ENCODE measurements at regions not wholly inside any gene's neighbourhood (a gene's known extent, or its start where the extent isn't known, plus 50 kb on each side); places are given as distances from the start of the nearest gene placed in this dataset.

DNA sequence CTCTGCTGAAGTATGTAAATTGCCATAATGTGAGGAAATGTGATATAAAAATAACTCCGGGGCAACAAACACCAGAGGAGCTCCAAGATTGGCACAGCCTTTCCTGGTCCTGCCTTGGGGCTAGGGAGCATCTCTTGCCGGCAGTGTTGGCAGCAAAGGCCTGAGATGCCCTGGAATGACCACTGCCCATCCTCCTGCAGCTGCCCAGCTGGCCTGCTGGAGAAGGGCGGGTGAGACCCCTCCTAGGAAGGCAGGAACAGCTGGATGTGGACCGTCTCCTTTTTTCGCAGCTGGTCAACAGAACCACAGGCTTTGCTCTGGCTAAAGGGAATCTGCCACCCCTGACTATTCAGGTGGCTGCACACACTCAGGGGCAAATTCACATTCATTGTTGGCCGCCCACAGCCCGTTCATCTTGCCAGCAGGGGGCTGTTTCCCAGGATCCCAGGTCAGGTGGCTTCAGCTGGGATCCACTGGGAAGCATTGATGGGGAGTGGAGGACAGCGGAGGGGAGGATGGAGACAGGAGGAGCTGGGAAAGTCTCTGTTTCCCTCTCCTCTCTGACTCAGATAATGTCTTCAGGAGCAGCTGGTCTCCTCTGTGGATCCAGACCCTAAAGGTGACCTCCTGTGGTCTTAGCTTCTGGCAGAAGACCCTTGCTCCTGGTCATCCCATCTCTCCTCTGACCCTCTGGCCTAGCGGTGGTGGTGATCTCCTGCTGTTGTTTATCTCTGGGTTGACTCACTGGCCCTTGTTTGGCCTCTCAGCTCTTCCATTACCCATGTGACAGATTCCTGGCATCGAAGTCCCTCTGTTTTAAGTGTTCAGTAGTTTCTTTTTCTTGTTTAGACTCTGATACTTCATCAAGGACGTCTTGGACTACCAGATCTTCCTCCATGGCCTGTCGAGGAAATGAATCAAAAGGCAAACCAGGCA, 336.7 kb downstream of the DHX35 start:
- no peak for DNase-seq (ENCODE audit: low read depth)

DNA sequence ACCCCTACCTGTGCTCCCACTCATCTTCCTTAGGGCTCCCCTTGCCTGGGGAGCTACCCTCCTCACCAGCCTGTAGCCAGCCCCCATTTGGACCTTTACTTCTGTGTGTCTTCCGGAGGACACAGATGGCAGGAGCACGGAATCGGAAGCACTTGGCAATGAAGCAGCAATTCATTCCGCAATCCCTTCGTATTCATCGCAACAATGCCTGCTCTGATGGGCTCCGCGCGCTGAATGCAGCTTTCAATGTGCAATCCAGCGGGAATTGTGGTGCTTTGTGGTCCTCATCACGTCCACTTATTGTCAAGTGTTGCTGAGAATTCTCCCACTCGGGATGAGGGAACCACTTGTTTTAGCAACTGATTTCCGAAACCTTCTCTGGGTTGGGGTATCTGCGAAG, 336.0 kb downstream of the DHX35 start:
- DNase-seq (ENCODE audit: low read depth): no peak

DNA sequence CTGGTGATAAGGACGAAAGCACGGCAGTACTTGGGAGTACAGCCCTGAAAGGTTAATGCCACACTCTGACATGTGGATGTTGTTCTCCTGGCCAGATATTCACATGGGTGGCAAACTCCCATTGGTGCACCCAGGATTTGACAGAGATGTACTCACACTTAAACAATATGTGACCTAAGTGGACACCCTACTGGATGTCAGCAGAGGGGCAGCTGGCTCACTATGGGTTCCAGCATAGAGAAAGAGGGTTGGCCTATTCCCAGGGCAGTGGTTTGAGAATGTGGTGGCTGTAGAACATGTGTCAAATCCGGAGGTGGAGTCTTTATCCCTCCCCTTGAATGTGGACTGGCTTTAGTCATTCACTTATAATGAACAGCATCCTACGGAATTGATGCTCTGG, 333.2 kb downstream of the DHX35 start:
- DNase-seq (ENCODE audit: low read depth): no peak

DNA sequence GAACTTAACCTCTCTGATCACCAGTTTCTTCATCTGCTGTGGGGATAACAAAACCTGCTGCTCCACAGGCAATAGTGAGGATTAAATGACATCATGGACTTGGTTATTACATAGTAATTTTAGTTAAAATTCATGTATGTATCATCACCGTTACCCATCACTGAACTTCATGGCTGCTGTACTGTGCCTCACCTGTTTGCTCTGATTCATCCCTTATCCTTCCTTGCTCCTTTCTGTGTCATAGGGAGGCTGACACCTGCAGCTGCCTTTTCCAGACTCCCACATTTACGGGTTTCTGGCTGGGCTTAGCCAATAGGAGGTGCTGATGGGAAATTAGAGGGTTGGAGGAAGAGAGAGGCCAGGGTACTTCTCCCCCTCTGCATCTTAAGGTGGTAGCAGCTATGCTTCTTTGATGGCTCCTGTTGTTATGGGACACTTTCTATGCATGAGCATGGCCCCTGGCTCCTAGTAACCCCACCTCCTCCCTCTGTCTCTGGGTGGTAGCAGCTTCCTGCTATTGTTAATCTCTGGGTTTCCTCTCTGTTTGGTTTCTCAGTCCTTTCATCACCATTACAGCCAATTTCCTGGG, 332.1 kb downstream of the DHX35 start:
- DNase-seq (ENCODE audit: low read depth): no peak

DNA sequence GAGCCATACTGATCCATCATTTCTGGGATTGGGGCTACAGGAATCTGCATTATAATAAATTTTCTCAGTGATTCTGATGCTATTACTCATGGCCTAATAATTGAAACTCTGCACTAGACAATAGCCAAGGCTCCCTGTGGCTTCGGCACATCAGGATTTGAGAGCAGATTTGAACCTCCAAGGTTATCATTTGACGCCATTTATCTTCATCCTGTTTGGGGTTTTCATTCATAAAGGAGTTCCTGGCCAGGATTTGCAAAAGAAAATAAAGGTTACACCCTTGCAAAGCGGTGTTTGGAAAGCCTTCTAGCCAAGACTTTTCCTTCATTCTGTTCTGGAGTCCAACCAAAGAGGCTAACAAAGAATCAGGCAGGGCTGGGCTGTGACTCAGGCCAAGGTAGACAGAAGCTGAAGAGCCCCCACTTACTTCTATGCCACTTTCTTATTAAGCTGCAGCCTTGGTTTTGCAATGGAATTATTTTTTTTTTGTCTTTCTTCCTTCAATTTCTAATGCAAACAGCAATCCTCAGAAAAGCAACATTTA, 330.1 kb downstream of the DHX35 start:
- DNase-seq (ENCODE audit: low read depth): no peak

DNA sequence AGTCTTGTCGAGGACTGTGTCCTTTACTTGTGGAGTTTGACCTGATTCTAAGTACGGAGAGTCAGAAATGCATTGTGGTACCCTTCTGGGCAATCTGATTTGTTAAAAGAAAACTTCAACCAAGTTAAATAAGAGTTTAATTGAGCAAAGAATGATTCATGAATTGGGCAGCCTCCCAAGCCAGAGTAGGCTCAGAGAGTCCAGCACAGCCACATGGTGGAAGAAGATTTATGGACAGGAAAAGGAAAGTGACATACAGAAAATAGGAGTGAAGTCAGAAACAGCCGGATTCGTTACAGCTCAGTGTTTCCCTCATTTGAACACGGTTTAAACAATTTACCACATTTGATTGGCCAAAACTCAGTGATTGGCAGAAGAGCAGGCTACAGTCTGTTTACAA, 329.2 kb downstream of the DHX35 start:
- no peak for DNase-seq (ENCODE audit: low read depth)

DNA sequence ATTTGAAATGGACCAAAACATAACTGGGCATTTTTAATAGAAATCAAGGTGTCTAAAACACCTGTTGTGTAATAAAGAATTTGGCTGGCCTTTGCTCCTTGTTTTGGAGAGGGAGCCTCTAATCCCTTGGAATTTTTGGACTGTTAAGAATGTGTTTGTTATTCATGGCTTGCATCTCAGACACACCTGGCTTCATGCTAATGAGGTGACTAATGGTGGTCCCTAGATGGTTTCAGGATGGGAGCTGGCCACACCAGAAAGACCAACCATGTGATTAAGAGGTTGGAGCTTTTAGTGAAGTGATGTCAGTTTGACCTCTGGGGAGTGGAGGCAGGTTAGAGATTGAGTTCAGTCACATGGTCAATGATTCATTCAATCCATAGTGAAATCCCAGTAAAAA, 328.4 kb downstream of the DHX35 start:
- no peak for DNase-seq (ENCODE audit: low read depth)

DNA sequence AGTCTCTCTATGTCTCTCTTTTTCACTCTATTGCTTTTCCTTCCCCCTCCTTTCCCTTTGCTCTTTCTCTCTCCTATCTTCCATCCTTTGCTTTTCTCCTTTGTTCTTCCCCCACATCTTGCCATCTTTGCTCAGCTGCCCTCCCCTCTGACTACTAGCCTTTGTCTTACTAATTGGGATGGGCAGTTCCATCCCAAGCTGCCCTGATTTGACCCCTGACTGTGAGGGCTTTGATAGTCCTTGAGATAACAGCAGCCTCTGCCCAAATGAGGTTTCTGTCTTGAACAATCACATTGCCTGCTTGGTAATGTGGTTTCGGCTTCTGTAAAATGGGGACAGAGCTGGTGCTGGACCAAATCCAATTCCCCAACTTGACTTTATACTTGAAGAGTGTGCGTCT, 327.7 kb downstream of the DHX35 start:
- no peak for DNase-seq (ENCODE audit: low read depth)

DNA sequence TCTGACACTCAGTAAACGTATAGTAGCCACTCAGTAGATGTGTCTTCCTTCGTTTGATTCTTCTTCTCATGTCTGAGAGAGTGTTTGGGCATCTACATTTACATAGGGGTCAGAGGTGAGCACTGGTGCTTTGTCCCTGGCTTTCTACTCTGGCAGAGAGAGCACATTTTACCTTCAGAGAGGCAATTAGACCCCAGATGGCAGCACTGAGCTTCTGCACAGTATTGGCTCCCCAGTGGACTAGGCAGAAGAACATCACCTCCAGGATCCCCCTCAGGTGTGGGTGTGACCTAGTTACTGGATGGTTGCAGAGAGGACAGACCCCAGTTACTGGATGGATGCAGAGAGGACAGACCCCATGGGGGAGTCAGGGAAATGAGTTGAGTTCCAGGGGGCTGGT, 327.2 kb downstream of the DHX35 start:
- no peak for DNase-seq (ENCODE audit: low read depth)

DNA sequence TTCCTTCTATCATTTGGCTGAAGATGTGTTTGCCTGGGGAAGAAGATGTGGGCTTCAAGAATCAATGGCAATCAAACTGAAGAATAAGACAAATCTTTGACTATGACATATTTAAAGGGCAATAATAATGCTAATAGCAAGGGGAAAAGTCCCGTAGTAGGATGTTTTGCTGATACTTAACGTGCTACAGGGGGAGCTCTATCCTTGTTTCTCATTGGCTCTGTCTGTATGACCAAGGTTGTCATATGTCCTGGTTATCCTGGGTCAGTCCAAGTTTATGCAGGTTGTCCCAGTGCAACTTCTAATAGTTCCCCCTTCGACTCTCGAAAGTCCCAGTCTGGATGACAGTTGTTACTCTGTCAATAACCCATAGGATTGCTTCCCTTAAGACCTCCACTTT, 321.3 kb downstream of the DHX35 start:
- DNase-seq (ENCODE audit: low read depth): no peak

DNA sequence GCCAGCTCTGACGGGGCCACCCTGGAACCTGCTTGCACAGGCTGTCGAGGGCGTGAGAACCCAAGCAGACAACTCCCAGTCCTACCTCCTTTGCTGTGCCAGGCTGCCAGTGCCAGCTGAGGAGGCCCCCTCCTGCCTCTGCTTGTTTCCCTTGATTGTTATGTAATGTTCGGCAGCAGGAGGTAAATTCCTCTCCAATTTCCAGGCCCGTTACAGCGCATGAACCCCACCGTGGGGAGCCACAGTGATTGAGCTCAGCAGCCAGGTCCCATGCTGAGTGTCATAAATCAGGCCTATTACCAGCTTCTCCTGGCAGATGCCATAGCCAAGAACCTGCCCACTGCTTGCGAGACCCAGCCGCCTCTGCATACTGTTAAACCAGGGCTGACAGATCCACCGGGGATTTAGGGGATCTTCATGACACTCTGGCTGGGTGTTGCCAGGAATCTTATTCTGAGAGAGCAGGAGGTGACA, 320.5 kb downstream of the DHX35 start:
- no peak for DNase-seq (ENCODE audit: low read depth)

DNA sequence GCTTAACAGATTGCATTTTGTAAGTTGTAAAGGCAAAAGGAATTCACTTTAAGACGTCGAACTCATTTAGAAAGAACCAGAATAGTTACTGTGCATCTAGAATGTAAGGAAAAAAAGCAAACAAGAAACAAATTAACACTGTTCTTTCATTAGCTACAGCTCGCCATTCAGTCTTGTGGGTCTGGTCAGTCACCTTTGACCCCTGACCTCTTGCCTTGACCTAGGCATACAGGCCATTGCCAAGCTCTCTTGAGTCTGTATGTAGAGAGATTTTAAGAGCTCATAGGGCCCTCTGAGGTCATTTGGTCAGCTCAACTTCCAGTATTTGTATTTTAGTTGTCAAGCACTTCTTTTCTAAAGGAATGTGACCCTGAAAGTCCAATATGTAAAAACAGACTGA, 318.7 kb downstream of the DHX35 start:
- DNase-seq (ENCODE audit: low read depth): no peak

DNA sequence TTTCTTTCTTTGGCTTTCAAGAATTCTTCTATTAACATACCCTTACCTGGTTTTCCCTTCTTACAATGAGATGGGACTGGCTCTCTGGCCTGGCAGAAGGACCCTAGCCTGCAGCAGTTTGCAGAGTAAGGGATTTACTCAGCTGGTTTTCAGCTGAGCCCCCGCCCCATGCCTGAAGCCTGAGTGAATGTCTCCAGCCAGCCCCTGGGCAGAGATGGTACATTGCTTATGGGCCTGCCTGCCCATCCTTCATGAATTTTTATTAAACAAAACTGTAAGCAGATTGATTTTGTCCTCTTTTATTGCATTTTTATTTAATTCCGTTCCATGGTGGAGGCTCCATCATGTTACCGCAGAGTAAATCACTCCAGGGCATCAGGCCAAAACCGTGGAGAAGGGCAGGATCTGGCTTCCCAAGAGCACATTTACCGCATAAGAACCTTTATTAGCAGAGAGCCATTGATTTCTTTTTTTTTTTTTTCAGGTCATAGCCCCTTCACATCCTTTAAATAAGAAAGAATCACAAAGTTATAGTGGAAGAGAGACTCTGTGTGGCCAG, 316.2 kb downstream of the DHX35 start:
- no peak for DNase-seq (ENCODE audit: low read depth)

DNA sequence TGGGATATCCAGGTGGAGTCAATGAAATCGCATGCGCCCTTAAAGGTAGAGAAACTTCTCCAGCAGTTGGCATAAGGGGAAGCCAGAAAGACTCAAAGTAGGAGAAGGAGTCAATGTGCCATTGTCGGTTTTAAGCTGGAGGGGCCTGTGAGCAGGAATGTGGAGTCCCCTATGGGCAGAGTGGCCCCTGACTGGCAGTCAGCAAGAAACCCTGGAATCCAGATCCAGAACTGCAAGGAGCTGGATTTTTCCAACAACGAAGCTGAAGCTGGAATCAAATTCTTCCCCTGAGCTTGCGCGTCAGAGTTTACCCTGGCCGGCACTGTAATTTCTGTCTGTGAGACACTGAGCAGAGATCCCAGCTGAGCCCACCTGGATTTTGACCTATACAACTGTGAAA, 315.0 kb downstream of the DHX35 start:
- DNase-seq (ENCODE audit: low read depth): no peak

DNA sequence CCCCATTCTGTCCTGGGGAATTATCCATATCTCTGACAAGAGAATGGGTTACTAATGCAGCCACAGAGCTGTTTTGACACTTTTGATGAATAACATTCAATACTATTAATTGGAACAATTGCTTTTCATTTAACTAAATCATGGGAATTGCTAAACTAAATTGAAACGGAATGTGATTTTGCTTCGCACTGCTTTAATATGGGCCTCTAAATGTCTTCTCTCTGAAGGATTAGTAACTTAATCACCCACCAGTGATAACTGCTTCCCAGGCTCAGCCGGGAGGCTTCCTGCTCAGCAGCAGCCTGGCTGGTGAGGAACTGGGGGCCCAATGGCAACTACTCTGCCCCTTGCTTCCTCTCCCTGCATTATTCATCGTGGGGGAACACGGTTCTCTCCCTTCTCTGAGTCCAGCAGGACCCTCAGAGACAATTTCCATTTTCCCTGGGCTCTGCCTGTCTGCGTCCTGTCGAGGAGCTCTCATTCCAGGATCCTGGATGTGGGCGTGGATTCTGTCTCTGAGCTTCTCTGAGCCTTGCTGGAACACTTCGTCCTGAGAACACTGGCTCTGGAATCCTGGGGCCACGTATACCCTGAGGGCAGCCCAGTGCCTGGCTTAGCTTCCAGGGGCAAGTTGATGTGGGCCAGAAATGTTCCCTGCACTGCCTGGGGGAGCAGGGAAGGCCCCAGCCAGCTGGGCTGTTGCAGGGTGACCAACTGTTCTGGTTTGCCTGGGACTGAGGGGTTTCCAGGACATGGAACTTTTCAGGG, 308.9 kb downstream of the DHX35 start:
- DNase-seq (ENCODE audit: low read depth): no peak

DNA sequence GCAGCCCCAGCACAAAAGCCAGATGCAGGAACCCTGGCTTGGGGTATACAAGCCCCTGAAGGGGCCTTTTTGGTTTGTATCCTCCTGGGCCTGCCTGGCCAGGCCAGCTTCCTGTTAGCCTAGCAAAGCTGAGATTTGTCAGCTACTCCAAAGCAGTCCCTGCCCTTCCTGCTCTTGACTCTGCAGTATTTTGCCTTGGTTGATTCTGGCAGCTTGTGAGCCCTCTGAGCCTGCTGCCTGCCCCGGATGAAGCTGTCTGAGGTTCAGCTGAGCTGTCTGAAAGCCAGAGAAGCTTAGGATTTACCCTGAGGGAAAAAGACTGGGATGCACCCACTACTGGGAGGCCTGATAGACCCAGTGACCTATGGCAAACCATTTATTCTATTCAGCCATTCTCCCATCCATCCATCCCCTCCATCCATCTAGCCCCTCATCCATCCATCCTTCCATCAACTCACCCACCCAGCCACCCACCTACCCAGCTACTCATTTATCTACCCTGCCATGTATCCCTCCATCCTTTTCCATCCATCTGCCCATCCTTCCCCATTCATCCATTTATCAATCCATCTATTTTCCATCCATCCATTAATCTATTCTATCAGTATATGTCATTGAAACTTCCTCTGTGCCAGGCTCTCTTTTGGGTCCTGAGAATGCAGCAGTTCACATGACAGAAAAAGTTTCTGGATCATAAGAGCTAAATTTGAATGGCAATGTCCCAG, 307.5 kb downstream of the DHX35 start:
- no peak for DNase-seq (ENCODE audit: low read depth)

DNA sequence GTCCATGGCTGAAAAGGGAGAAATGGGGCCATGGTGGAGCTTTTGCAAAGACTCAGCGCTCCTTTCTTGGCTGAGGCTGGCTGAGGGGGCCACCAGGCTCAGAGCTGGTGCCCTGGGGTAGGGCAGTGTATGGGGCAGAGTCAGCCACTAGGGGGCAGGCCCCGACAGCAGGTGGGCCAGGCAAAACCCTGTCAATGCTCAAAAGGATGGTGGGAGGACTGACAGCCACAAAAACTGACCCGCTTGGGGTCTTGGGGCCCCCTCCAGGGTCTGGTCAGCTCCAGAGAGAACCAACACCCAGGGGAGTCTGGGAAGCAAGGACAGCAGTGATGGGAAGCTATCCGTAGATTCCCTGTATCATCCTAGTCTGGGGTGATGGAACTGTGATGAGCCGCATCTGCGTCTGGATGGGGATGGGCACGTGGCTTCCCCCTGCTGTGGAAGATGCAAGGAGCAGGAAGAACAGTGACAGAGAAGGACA, 306.9 kb downstream of the DHX35 start:
- peak; percentile 1 for DNase-seq (ENCODE audit: low read depth)

DNA sequence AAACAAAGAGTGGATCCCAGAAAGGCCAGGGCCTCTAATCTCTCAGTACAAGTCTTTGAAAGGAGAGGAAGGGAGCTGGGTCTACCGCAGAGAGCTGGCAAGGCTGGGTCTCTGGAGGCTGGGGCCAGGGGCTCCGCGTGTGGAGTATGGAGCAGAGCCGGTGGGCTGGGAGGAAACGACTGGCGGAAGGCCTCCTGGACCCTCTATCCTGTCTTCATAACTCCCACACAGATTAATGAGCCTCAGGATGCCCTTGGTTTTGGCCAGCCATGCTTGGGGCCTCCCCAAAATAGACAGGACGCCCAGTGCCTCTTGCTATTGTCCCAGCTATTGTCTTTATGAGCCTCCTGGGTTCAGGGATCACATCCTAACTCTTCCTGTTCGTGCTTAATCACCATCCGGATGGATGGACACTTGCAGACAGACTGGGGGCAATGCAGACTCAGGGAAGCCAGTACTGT, 306.4 kb downstream of the DHX35 start:
- no peak for DNase-seq (ENCODE audit: low read depth)

DNA sequence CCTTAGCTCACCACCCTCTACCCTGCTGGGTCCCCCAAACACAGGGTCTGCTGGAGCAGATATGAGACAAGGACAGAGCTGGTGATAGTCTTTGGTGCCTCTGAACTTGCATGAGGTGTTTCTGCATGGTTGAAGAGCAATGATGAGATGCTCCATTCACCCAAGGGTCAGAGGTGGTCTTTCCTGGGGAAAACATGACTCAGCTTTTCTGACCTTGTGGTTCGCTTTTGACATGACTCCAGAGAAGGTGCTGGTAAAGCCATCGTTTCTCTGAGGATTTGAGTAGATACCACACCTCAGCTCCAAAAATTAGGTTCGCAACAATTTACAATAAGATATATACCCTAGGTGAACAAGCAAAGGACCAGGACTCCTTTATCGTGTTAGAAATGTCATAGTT, 304.8 kb downstream of the DHX35 start:
- DNase-seq (ENCODE audit: low read depth): no peak

DNA sequence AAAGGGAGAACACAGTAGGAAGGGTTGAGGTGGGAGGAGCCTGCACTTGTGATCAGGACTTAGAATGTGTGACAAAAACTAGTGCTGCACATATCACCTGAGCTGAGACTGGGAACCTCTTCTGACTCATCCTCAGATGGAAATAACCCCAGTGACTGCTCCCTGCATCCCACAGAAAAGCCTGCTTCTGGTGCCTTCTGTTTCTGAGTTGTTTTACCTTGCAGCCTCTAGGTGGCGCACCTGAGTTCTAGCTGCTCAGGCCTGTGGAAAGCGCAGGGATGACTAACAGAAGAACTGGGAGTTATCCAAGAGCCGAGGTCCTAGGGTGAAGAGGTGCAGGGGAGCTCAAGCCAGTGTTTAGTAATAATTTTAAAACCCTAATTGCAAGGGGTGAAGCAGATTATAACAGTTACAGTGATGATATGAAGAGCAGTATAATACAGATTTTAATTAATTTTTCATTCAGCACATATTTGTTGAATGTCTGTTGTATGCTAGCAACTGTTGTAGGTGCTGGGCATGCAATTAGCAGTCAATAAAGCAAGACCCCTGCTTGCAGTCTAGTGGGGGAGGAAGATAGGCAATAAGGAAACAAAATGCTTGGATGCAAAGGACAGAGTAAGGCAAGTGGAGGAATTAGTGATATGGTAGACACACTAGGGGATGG, 302.5 kb downstream of the DHX35 start:
- no peak for DNase-seq (ENCODE audit: low read depth)

DNA sequence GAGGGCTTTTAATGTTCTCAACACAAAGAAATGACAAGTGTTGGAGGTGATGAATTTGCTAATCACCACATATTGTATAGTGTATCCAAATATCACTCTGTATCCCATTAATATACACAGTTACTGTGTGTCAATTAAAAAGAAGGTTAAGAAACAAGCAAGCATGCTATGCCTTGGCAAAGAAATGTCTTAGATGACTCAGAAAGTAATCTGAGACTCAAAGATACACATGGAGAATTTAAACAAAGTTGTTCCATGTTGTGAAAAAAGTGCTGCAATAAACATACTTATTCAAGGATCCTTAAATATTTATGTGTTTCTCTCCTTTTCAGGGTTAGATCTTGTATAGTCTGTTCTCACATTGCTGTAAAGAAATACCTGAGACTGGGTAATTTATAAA, 300.9 kb downstream of the DHX35 start:
- no peak for DNase-seq (ENCODE audit: low read depth)

Measured in activated T-helper 9 cell treated with anti-CD3 and anti-CD28 coated beads, Interleukin-2, amount 50 U/mL, for 16 hours (primary cell).